ENCODE measurements at regions not wholly inside any gene's neighbourhood (a gene's known extent, or its start where the extent isn't known, plus 50 kb on each side); places are given as distances from the start of the nearest gene placed in this dataset.
"Not testable (repeated sequence)": the region's sequence is repeated elsewhere in the genome, so short reads cannot be mapped to it uniquely, and the experiment has no call there.

DNA sequence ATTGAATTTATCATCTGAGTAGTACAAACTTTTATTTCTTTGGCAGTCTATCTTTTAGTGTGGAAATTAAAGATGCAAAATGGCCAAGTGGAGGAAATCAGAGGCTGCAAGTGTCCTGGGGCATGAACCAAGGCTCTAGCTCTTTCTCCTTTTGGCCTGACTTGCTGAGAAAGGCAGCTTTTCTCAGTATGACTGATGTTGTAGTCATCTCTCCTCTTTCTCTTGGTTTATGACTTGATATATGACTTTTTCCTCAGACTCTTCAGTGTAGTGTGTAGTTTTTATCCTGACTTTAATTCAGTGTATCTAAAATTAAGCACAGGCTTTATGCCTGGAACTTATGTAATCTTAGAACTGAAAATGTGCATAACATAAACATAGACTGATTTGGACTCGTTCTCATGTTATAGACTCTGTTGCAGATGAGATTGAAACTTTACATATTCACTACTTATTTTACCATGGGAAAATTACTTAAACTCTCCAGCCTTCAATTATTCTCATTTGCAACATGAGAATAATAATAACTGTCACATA, 65.7 kb downstream of the SLITRK5 start:
- DNase-seq = no peak

DNA sequence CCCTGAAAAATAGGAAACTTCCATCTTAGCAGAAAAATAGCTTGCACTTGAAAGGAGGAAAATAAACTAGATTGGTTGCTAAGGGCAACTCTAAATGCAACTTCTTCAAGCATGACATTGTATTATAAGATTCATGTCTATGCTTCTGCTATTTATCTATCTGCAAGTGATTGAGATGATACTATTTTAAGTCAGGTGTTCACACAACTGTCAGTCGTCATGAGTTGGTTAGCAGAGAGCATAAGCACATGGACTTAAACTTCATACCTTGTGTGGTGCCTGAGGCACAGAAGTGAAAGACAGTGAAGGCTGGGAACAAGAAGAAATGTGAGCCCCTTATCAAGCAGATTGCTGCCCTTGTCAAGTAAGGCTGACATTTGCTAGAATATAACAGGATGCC, 82.9 kb downstream of the SLITRK5 start:
- no peak for DNase-seq

DNA sequence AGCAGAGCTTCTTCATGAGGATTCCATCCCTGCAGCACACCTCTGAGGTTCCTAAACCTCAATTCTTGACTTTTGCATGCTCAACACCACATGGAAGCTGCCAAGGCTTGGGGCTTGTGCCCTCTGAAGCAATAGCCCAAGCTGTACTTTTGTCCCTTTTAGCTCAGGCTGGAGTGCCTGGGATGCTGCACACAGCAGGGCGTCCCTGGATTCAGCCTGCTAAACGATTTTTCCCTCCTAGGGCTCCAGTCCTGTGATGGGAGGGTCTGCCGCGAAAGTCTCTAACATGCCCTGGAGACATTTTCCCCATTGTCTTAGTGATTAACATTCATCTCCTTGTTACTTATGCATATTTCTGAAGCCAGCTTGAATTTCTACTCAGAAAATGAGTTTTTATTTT, 98.3 kb downstream of the SLITRK5 start:
- DNase-seq = no peak

DNA sequence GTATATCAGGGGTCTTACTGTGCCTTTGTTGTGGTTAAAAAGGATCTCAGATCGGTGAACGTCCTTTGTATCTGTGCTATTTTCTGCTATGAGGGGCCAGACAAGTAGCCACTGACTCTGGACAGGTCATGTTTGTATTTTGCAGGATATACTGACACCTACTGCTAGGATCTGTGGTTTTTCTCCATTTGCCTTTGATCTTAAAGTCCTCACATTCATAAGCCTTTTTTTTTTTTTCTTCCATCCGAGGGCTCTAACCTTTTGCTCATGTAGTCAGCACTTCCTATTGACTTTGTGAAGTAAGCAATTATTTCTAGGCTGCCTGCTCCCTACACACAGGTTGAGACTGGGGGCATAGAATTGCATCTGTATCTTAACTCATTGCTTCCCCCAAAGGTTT, 106.2 kb downstream of the SLITRK5 start:
- no peak for DNase-seq

DNA sequence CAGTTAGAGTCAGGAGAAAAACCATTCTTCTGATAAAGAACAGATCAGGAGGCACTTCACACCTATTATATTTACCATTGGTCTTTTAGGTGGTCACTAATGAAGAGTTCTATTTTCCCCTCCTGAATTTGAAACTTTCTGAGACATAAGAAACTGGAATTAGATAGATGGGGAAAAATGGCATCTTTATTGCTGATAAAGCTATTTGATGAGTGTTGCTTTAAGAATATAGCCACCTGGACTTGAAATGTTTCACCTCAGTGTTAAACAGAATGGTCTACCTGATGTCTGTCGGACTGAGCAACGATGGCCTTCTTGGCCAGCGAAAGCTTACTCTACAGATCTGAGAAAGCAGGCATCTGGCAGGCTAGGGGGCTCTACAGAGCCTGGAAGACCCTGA, 107.0 kb downstream of the SLITRK5 start:
- no peak for DNase-seq

DNA sequence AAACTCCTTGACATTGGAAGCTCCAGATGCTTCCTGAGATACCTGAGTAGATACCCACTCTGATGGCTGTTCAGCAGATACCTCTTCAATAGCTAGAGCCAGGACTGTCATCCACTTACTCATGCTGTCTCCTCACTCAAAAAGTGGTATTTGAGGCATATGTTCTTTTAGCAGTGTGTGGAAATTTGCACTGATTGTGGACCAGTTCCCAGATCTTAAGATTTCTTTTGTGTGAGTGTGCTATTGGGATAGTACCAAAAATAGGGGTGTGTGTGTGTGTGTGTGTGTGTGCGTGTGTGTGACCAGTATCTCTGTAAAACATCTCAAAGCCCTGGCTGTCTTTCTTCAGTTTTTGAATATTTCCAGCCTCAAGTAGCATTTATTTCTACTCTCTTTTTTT, 108.3 kb downstream of the SLITRK5 start:
- no peak for DNase-seq

DNA sequence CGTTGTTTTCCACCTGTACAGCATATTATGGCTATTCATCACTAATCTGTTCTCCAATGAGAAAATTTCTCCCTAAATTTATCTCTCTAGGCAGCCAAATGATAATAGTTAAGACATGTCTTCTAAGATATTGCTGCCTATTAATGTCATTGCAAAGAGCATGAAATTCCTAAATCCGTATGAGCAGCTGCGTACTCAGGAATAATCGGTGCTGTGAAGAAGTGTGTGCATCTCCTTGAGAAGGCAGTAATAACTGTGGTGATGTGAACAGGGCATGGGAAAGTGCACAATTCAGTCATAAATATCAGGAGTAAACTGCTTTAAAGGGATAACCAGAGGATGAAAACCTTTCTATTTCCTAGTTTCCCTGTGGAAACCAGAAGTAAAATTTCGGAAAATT, 112.2 kb downstream of the SLITRK5 start:
- DNase-seq = no peak

DNA sequence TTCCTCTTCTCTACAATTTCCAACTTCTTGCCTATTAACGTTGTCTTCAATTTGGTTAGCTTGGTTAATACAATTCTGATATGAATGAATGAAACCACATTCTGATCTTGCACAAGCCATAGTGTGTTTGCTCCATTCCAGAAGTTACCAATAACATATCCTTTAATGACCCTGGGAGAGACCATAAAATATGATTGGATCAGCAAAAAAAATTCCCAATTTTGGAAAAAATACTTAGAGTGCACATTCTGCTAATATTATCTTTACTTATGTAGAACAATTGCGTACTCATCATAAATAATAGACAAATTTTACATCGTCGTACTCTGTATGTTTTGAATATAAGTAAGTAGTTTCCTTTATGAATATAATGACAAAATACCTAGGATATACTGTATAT, 117.2 kb downstream of the SLITRK5 start:
- no peak for DNase-seq

DNA sequence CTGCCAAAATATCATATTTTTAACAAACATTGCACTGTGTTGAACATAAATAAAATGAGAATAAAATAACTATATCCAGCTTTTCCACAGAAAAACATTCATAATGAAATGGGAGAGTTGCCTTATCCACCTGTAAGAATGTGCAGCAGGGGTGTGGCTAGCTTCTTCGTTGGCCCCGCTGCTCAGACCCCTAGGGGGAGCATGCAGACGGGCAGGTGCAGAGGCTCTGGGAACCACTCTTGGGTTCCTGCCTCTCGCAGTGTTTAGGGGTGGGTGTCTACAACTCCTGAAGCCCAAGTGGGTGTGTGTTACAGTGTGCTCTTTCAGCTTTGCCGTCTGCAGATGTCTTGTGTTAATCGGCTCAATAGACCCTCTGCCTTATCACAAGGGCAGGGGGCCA, 121.7 kb downstream of the SLITRK5 start:
- no peak for DNase-seq

DNA sequence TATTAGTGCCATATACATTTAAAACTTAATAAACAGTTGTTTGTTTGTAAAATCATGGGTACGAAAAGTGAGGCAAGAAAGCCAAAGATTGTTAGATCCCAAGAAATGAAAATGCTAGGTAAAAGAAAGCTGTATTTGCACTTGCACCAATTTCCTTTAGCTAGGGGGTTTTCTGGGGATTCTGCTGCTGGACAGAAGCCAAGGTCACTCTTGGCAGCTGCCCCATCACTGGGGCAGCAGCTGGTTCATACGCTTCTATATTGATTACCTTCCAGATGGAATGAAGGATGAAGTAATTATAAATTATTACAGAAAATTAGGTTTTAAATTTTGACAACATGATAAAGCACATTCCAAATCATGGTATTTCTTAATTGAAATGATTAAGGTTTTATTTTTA, 127.4 kb downstream of the SLITRK5 start:
- DNase-seq = no peak

DNA sequence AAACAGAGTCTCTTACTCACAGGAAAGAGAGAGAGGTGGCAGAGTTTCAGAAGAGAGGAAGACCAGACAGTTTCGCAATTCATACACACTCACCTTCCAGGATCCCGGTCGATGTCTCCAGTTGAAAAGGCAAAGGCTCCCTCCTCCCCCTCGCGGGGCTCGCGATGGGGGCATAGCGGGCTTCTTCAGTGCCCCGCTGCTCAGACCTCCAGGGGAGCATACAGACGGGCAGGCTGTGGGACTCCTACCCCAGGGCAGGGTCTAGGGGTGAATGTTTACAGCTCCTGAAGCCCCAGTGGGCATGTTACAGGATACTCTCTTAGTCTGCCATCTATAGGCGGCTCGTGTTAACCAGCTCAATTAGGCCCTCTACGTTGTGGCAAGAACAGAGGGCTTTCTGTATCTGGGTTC, 139.2 kb downstream of the SLITRK5 start:
- no peak for DNase-seq

DNA sequence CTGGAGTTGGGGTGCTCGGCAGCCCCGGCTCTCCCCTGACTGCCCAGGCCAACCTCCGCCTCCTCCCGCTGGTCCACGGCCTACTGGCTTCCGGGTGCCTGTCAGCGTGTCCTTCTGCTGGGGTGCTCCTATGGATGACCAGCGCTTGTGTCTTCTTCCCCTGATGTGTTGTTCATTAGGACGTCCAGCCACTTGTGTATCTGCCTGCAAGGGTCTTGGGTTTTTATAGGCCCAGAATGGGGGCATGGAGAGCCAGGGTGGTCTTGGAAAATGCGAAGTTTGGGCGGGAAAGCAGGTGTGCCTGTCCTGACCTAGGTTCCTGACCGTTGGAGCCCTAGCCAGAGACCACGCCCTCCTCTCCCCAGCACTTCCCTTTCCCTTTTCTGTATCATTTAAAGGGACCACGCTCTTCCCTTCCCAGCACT, 139.8 kb downstream of the SLITRK5 start:
- DNase-seq = no peak

DNA sequence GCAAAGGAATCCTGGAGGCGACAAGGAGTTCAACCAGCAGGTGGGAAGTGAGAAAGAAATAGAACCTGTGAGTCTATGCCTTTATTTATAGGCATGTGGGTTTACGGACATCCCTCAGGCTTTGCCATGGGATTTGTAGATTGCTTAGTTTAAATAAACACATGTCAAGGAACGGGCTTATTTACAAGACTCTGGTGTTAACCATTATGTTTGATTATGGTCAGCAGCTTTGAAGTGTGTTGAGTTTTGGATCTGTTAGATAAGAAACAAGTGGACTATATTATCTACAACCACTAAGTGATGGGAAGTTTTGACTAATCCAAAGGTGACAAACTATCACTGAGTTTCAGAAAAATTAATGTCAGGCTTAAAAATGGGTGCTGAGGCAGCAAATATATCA, 143.2 kb downstream of the SLITRK5 start:
- no peak for DNase-seq

DNA sequence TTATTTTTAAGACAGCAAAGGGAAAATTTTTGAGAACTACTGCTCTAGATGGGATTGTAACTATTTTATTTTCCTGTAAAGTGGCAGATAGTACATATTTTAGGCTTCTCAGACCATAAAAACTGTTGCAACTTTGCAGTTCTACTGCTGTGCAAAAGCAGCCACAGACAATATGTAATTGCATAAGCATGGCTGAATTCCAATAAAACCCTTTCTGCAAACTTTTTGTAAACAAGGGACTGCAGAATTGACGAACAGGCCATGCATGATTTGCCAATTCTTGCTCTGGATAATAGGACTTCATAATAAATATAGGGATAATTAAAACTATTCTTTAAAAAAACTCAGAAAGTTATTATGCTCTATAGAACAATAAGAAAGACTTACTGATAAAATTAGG, 149.1 kb downstream of the SLITRK5 start:
- DNase-seq = no peak

DNA sequence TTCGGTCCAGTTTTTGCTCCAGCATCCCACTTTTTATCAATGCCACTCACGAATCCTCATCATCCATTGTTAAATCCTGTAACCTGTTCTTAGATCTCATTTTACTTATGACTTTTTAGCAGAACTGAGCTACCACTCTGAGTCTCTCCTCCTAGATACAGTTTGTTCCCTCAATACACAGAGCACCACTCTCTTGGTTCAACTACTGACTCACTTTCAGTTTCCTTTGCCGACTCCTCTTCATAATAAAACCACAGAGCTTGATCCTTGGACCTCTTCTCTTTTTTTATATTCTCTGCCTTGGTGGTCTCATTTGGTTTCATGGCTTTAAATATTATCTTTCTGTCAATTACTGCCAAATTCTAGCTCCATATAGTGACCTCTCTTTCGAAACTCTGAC, 150.3 kb downstream of the SLITRK5 start:
- no peak for DNase-seq

DNA sequence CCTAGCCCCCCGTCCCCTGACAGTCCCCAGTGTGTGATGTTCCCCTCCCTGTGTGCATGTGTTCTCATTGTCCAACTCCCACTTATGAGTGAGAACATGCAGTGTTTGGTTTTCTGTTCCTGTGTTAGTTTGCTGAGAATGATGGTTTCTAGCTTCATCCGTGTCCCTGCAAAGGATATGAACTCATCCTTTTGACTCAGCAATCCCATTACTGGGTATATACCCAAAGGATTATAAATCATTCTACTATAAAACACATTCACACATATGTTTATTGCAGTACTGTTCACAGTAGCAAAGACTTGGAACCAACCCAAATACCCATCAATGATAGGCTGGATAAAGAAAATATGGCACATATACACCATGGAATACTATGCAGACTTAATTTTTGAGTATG, 155.1 kb downstream of the SLITRK5 start:
- DNase-seq = not testable (repeated sequence)

DNA sequence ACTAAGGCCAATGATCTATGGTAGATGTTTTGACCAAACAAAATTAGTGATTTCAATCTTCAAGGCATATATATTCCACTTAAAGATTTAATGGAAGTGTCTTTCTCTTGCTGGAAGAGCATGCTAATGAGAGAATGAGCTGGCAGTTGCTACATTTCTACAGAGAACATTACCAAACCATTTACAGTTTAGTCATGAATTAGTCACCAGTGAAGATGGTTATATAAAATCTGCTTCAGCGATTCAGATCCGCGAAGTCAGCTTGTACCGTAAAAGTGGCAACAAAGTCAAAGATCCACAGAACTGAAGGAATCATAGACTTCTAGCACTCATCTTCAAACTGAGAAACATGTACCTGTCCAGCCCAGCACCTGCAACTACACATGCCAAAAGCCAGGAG, 156.3 kb downstream of the SLITRK5 start:
- no peak for DNase-seq

DNA sequence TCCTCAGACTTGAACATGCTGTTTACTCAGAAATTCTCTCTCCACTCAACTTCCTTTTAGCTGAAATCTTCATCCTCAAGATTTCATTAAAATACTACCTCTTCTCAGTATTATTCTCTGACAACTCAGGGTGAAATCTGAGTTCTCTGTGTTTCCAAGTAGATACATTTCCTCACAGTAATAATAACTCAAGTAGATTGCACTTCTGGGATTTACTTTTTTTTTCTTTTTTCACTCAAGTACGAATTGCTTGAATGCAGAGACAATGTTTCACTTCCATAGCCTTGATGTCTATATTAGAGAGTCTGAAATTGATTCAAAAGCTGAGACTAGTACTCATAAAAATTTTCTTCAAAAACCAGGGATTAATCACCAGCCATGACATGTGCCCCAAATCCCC, 166.4 kb downstream of the SLITRK5 start:
- DNase-seq = no peak

DNA sequence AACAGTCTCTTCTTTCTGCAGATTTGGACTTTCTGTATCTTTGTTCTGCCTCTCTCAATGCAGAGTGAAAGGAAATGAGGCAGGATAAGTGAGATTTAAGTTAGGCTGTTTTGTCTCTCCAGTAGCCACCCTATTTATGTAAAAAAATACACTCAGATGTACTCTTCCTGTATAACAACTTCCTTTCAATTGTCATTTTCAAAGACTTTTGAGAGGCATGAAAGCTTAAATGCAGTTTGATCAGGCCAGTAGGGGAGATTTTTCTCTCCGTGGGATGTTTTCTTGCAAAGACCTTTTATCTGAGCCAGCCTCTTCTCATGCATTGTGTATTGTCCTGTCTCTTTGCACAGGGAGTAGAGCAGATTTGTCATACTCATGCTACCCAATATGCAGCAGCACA, 166.8 kb downstream of the SLITRK5 start:
- no peak for DNase-seq

DNA sequence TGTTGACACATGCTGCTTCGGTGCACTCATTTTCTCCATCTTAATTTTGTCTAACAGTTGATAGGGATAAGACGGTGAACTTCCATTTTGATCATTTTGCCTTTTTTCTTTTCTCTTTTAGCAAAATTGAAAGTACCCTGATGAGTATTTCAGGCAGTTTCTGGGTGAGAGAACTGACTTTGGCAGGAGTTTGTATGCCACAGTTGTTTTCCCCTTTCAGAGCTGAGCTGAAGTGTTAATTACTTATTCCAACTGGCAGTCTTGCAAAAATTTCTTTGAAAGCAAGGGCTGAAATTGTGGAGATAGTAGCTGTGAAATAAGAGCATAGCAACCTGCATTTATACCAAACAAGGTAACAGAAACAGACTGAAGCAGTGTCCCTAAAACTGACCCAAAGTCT, 180.2 kb downstream of the SLITRK5 start:
- no peak for DNase-seq

DNA sequence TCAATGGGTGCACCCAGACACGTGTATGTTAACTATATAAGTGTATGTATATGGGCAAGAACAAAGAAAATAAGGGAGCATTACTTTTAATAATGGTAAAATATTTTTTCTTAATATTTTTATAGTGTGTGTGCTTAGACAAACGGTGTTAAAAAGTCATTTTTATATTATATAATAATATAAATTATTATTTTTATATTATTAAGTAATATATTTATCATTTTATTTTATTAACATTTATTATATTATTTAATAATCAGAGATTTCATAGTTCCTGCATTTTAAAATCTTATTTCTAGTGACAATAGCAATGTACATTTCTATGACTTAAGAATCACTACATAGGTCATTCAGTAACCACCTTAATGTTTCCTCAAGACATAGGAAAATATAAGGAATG, 184.4 kb downstream of the SLITRK5 start:
- no peak for DNase-seq

DNA sequence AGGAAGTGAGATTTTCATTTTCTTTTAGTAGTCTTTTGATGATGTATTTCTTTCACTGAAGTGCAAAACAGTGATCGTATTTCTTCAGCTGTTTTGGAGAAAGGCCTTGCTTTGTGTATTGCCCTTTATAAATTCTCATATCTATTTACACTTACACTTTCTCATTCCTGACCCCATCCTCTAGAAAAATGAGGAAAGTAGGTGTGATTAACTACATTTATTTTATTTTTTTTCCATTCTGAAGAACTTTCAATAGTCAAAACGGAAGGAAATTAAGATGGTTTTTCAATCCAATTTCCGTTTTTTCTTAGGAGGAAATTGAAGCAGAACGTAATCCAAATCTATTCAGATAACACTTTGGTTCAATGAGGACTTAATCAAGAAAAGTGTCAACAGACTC, 188.1 kb downstream of the SLITRK5 start:
- DNase-seq = no peak

DNA sequence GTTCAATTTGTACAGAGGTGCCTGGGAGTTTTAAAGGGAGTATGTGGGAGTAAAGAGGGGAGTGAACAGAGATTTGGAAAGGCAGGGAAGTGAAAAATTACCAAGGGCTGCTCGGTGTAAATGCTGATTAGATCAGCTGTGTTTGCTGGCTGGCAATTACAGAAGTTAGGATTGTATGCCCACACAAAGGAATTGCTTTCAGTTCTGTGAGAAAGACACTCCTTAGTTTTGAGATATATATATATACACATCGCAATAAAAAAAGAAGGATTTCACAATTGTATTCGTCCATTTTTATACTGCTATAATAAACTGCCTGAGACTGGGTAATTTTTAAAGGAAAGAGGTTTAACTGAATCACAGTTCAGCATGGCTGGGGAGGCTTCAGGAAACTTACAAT, 196.3 kb downstream of the SLITRK5 start:
- no peak for DNase-seq

DNA sequence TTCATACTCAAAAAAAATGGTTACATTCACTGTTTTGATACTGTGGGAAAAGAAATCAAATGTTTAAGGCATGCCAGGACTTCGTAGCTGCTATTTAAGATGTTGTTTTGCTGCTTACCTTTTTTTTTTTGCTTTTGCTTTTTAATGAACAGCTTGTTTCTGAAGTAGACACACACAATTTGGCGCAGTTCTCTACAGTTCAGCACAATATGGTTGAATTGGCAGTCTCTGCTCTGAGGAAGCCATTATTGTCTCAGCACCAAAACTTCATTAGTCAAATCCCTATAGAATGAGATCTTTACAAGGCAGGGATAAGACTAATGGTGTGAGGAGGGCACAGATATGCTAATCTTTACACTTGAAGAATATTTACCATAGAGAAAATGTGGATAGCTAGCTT, 197.6 kb downstream of the SLITRK5 start:
- DNase-seq = no peak

DNA sequence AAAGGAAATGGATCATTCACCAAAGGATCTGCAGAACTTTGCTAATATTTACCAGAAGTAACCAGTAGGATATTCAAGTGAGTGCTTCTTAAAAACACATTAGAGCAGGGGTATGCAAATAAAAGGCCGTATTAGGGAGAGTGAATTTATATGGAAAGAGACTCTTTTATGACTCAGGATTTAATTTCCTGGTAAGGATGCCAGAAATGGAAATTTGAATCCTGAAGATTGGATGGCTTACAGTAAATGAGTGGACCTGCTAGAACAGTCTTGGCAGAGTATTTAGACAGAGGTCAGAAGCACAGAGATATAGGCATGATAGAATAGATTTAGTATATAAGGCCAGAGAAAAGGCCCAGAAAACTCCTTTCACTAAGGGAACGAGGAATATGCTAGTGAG, 201.6 kb downstream of the SLITRK5 start:
- DNase-seq = no peak

DNA sequence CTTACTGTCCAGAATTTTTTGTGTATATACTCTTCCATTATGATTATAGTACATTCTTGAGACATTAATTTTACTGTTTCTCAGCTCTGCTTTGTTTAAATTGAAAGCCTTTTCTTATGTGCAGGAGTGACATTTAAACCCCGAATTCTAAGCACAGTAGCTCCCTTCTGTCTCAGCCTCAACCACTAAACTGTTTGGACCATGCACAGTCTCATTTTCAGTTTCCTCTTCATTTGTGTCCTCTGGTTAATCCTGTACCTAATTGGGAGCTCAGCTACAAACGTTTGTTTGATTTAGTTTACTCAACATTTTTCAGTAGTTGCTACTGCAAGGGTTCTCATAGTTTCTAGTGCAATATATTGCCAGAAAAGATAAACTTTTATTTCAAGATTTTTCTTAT, 206.3 kb downstream of the SLITRK5 start:
- DNase-seq = no peak

All from GF-D8 (cell line).